ENCODE measurements at regions not wholly inside any gene's neighbourhood (a gene's known extent, or its start where the extent isn't known, plus 50 kb on each side); places are given as distances from the start of the nearest gene placed in this dataset.

- no peak for TF ChIP-seq ZFP91 (CRISPR knock-in tag; IDR thresholded peaks at IDR 0.05; ENCODE audit: borderline replicate concordance)
- no peak for TF ChIP-seq TFE3 (CRISPR knock-in tag; IDR thresholded peaks at IDR 0.05)
- TF ChIP-seq ZNF160 (CRISPR knock-in tag; IDR thresholded peaks at IDR 0.05) = no peak
Measured at GRCh38 chr11:44452827-44453572, 112.5 kb upstream of the CD82 start (continued).

GRCh38 chr11:44453871-44454270 lies 111.6 kb upstream of the CD82 start:
- no peak for FAIRE-seq
- peaks cover 0 to 6% of the 10 kb centered on the region in 2 experiments; a peak in 1 of 5 replicates for H3K27me3 ChIP-seq (ENCODE audit: control insufficient read depth in 1 of 2, insufficient read depth in 2 of 2, low read length in 2 of 2)
- no peak for ATAC-seq
- H3K4me1 ChIP-seq (ENCODE audit: insufficient read depth, low read length) = peaks cover 9% of the 10 kb centered on the region; the same call in 1 of the 2 replicates
- POLR2A ChIA-PET = no interaction called here
- no peaks in the 10 kb centered on the region for H3K36me3 ChIP-seq (replicated peaks in 1 of 2; ENCODE audit: control insufficient read depth in 1 of 2, insufficient read depth in 2 of 2, low read length in 2 of 2)
- H3K9me3 ChIP-seq (ENCODE audit: low read length) = no peaks in the 10 kb centered on the region
- CTCF ChIA-PET (ENCODE audit: low intra/inter-chr PET ratio, low total read pairs) = no interaction called here
- H3K27ac ChIP-seq (ENCODE audit: extremely low read length, insufficient read depth, low read length) = no peak overlapping the region
- H2AFZ ChIP-seq (ENCODE audit: low read length) = no peak overlapping the region
- no peak overlapping the region for H3K4me3 ChIP-seq (replicated peaks in 1 of 3; ENCODE audit: insufficient read depth in 1 of 3, low read depth in 2 of 3, low read length in 3 of 3)
- DNase-seq (ENCODE audit: low spot score) = no peak
- WGBS (ENCODE audit: low lambda C conversion rate) = 54% methylated on average over 4 of the region's 5 CpGs
- no peaks in the 10 kb centered on the region for H4K20me1 ChIP-seq (ENCODE audit: insufficient read depth, low read length)
- in situ Hi-C loops (cut with HindIII; ENCODE audit: extremely low pct_ligation_motif_present, low pct_unique_long_range_greater_than_20kb) = no loop called here
- no peak overlapping the region for H3K9ac ChIP-seq (ENCODE audit: insufficient read depth, low read depth, low read length)
- no peaks in the 10 kb centered on the region for H3K79me2 ChIP-seq (ENCODE audit: insufficient read depth, low read length)
- no peak overlapping the region for H3K4me2 ChIP-seq (ENCODE audit: low read depth, low read length)
- no TSS peak for BruUV-seq (replicated peaks)
- intact Hi-C loops (cut with micrococcal nuclease; ENCODE audit: unreplicated experiment) = no loop called here
- no peak for TF ChIP-seq ZNF230 (CRISPR knock-in tag; IDR thresholded peaks at IDR 0.05)
- TF ChIP-seq ZBTB34 (CRISPR knock-in tag; IDR thresholded peaks at IDR 0.05) = no peak
- no peak for TF ChIP-seq AGO1 (IDR thresholded peaks at IDR 0.05; ENCODE audit: low read depth, low read length, poor library complexity, severe bottlenecking)
- no peak for TF ChIP-seq ZNF558 (CRISPR knock-in tag; IDR thresholded peaks at IDR 0.05; ENCODE audit: borderline replicate concordance)
- no peak for TF ChIP-seq IRF9 (CRISPR knock-in tag; IDR thresholded peaks at IDR 0.05; ENCODE audit: borderline replicate concordance)
- TF ChIP-seq NPAS2 (CRISPR knock-in tag; IDR thresholded peaks at IDR 0.05; ENCODE audit: borderline replicate concordance) = no peak
- no peak for TF ChIP-seq ARNTL (CRISPR knock-in tag; IDR thresholded peaks at IDR 0.05)
- TF ChIP-seq PREB (CRISPR knock-in tag; IDR thresholded peaks at IDR 0.05) = no peak
- TF ChIP-seq SNAI1 (CRISPR knock-in tag; IDR thresholded peaks at IDR 0.05; ENCODE audit: borderline replicate concordance) = no peak
- TF ChIP-seq ESRRA (CRISPR knock-in tag; IDR thresholded peaks at IDR 0.05; ENCODE audit: low read depth) = no peak
- TF ChIP-seq MTF1 (CRISPR knock-in tag; IDR thresholded peaks at IDR 0.05) = no peak
- no peak for TF ChIP-seq ZSCAN29 (CRISPR knock-in tag; conservative IDR thresholded peaks at IDR 0.05)
- TF ChIP-seq BRCA1 (CRISPR knock-in tag; IDR thresholded peaks at IDR 0.05) = no peak
